RWPE1 (cell line): ENCODE measurements at regions not wholly inside any gene's neighbourhood (a gene's known extent, or its start where the extent isn't known, plus 50 kb on each side); places are given as distances from the start of the nearest gene placed in this dataset.
A peak's percentile ranks its signal among the peaks of the same experiment; 100 is the strongest.

Experiments used
- CTCF ChIA-PET: fragments of 350-600 bp; sonication (Branson Sonifier 250); formaldehyde crosslinking; extraction: SDS; loops from one replicate; lab custom pipeline; 2021; lab: Yijun Ruan, JAX
- POLR2A ChIA-PET: fragments of 400-600 bp; formaldehyde crosslinking; extraction: SDS; loops from one replicate; lab custom pipeline; 2020; ENCODE audit warnings: antibody characterized with exemption; ENCODE audit not compliant: low non-redundant PET; lab: Yijun Ruan, JAX
- DNase-seq: peaks from one replicate; pipeline ENCODE4 v3.0.0; 2012; ENCODE audit warnings: low spot score
- H3K27ac ChIP-seq: fragments of 450-650 bp; 2 replicates; pipeline ENCODE4 v1.5.1; 2017
- CTCF ChIP-seq: fragments of 450-650 bp; conservative IDR thresholded peaks from 2 replicates; pipeline ENCODE4 v1.5.1; 2017; ENCODE audit warnings: low read depth, mild to moderate bottlenecking

GRCh38 chr2:64910523-64910922 lies 78.7 kb upstream of the SLC1A4 start:
- TF ChIP-seq CTCF = no peak
- H3K27ac ChIP-seq = no peak overlapping the region
- CTCF ChIA-PET = no interaction called here
- no peak for DNase-seq
- POLR2A ChIA-PET = no interaction called here

- TF ChIP-seq CTCF = no peak
- DNase-seq = no peak
- no peak overlapping the region for H3K27ac ChIP-seq
- CTCF ChIA-PET = no interaction called here
- POLR2A ChIA-PET = no interaction called here
Observed at GRCh38 chr2:64910972-64911433, 78.2 kb upstream of the SLC1A4 start.

GRCh38 chr2:64913357-64913869 lies 75.8 kb upstream of the SLC1A4 start:
- H3K27ac ChIP-seq = no peak overlapping the region
- CTCF ChIA-PET = interaction anchor here (0.6 to 0.7 kb wide), 2 partner anchors 10 to 256 kb away, joined by 3 read pairs; no protein-coding TSS in a partner anchor
- peak; percentile 20; the same call in 1 of the 2 replicates for TF ChIP-seq CTCF
- POLR2A ChIA-PET = no interaction called here
- DNase-seq = peak; percentile 16

GRCh38 chr2:64914247-64914646 lies 75.0 kb upstream of the SLC1A4 start:
- ChIA-PET CTCF (no interaction called here), POLR2A (no interaction called here)
- no peak for TF ChIP-seq CTCF
- no peak for DNase-seq
- no peak overlapping the region for H3K27ac ChIP-seq

DNA sequence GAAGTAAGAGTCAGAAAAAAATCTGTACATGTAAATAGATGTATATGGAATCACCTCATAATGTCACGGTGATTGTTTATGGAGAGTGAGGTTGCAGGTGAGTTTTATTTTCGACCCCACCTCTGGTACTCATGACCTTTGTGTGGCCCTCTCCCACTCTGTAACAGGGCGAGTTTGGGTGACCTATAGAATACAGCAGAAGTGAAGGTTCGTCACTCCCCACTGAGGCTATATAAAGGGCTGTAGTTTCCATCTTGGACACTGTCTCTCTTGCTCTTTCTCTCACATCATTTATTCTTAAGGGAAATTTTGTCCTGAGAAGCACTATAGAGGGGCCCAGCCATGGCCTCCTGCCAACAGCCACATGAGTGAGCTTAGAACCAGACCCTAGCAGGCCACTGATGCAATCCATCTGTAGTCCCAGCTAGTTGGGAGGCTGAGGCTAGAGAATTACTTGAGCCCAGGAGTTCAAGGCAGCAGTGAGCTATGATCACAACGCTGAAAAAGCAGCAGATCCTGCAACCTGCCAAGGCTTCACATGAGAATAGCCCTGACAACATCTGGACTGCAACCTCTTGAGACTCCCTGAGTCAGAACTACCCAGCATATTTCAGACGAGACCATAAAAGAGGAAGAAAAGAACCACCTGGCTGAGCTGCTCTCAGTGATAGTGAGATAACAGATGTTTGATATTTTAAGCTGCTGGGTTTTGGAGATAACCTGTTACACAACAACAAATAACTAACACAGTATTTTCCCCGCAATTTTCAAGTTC lies 74.3 kb upstream of the SLC1A4 start:
- H3K27ac ChIP-seq = no peak overlapping the region
- no peak for TF ChIP-seq CTCF
- CTCF ChIA-PET = interaction anchor here (0.5 to 0.6 kb wide), 2 partner anchors 118 to 593 kb away, joined by 4 to 8 read pairs; no protein-coding TSS in a partner anchor
- no peak for DNase-seq
- POLR2A ChIA-PET = no interaction called here

DNA sequence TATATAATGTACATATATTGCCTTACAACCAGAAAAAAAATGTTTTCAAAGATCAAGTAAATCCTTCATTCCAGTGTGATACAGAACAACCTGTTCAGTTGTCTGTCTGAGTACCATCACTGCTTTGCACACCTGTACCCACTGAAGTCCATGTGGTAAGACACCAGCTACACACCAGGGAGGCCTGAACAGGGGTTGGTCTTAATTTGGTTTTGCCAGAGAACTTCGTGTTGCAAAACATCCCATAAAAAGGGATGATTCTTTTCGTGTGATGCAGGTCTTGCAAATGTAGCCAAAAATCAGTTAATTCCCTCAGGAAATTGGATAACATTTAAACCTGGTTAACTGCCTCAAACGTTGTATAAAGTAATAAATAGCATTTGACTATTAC lies 73.7 kb upstream of the SLC1A4 start:
- ChIA-PET CTCF (interaction anchor here (0.5 to 0.6 kb wide), 2 partner anchors 117 to 593 kb away, joined by 4 to 8 read pairs; no protein-coding TSS in a partner anchor), POLR2A (no interaction called here)
- no peak for DNase-seq
- no peak for TF ChIP-seq CTCF
- H3K27ac ChIP-seq = no peak overlapping the region
